NT2/D1 (cell line): ENCODE measurements at regions not wholly inside any gene's neighbourhood (a gene's known extent, or its start where the extent isn't known, plus 50 kb on each side); places are given as distances from the start of the nearest gene placed in this dataset.

Source experiments
- SUZ12 ChIP-seq: IDR thresholded peaks from 2 replicates; pipeline ENCODE4 v1.6.1; 2011; ENCODE audit not compliant: insufficient read length, insufficient read depth; ENCODE audit errors: extremely low read depth
- YY1 ChIP-seq: IDR thresholded peaks from 2 replicates; pipeline ENCODE4 v1.6.1; 2011; ENCODE audit not compliant: insufficient read length, insufficient read depth
- ZNF274 ChIP-seq: IDR thresholded peaks from 2 replicates; pipeline ENCODE4 v1.6.1; 2011; ENCODE audit warnings: mild to moderate bottlenecking, low read depth, low read length

- TF ChIP-seq YY1 (no peak), ZNF274 (no peak), SUZ12 (no peak)
Measured at GRCh38 chr4:116824172-116824571, 261.2 kb downstream of the TRAM1L1 start.
